ENCODE measurements at regions not wholly inside any gene's neighbourhood (a gene's known extent, or its start where the extent isn't known, plus 50 kb on each side); places are given as distances from the start of the nearest gene placed in this dataset.
"Not testable (repeated sequence)": the region's sequence is repeated elsewhere in the genome, so short reads cannot be mapped to it uniquely, and the experiment has no call there.

GRCh38 chr2:240383099-240383758, 52.2 kb upstream of the GPC1 start:
- no peak for DNase-seq

- no peak for DNase-seq
Measured at GRCh38 chr2:240383871-240384700, 51.4 kb upstream of the GPC1 start.

GRCh38 chr2:240384711-240385450, 50.6 kb upstream of the GPC1 start:
- no peak for DNase-seq

- DNase-seq: not testable (repeated sequence)
Measured at GRCh38 chr2:240385451-240386161, 49.9 kb upstream of the GPC1 start.

Measured in NCI-H1417 (cell line).